Islet precursor cell (in vitro differentiated cells): ENCODE measurements at regions not wholly inside any gene's neighbourhood (a gene's known extent, or its start where the extent isn't known, plus 50 kb on each side); places are given as distances from the start of the nearest gene placed in this dataset.

Source experiments
- DNase-seq: peaks from one replicate; pipeline ENCODE4 v3.0.0-alpha.2; 2018

DNA sequence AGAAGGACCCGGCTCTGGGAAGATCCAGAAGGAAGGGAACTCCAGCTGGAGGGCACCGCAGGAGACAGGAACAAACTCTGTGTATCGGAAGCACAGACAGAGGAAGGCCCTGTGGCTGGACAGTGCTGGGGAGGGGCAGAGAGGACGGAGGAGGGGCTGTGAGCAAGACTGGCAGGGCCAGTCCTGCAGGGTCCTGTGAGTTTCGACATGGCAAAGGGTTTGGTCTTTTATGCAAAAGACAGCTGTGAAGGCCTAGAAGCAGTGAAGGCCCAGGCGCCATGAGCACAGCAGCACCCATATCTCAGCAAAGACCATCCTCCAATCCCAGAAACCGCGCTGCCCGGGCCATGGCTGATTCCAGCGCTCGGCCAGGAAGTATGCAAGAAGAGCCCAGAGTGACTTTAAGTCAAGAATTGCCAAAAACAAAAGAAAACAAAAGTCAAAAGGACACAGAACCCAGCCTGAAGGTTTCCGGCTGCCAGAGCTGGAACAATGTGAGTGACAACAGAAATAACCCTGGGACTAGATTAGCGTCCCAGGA lies 126.5 kb downstream of the NCOR2 start:
- DNase-seq: peak; percentile 77

GRCh38 chr12:124440031-124440626 lies 127.3 kb downstream of the NCOR2 start:
- no peak for DNase-seq

DNA sequence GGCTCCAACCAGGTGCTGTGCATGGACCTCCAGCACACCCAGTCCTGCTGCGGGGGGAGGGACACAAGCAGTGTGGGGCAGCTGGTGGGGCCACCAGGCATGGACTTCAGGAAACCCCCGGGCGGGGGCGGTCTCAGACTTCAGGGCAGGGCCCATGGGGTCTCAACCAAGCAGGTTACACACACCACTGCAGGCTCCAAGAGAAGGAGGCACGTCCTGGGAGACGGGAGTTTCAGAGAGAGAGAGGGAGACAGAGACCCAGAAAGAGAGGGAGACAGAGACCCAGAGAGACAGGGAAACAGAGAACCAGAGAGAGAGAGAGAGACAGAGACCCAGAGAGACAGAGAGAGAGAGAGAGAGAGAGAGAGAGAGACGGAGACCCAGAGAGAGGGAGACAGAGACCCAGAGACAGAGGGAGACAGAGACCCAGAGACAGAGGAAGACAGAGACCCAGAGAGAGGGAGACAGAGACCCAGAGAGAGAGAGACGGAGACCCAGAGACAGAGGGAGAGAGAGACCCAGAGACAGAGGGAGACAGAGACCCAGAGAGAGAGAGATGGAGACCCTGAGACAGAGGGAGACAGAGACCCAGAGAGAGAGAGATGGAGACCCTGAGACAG lies 128.9 kb downstream of the NCOR2 start:
- DNase-seq: no peak

DNA sequence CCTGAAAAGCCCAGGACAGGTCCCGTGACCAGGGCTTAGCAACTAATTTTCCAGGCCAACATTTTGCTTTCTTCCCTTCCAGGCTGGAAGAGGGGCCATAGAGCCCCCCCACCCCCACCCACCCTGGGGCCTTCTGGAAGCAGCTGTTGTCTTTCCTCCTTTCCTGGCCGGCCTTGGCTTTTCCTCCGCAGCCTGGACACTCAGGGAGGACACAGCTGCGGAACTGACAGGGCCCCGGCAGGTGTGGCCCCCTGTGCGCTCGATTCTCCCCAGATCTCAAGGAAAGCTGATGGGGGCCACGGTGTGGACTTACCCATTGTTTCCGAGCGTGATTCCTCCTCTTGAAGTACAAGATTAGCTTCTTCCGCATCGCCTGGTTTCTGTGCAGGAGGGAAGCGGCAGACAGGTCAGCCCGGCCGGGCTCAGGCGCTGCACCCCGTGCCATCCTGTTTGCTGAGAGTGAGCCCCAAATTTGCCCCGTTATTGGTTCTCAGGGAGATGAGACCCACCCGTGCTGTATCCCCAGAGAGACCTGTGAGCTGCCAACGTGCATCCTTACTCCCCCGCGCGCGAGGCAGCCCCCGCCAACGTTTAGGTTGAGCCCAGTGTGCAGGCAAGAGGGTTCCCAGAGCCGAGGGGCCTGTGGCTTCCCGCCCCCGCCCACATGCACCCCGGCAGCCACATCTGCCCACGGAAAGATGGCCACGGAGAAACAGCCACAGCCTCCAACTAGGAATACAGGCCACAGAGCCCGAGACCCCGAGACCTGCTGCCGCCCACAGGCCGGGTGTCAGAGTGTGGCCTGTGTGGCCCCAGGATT lies 129.6 kb downstream of the NCOR2 start:
- no peak for DNase-seq

- no peak for DNase-seq
Measured at GRCh38 chr12:124437121-124437520, 130.3 kb downstream of the NCOR2 start.

DNA sequence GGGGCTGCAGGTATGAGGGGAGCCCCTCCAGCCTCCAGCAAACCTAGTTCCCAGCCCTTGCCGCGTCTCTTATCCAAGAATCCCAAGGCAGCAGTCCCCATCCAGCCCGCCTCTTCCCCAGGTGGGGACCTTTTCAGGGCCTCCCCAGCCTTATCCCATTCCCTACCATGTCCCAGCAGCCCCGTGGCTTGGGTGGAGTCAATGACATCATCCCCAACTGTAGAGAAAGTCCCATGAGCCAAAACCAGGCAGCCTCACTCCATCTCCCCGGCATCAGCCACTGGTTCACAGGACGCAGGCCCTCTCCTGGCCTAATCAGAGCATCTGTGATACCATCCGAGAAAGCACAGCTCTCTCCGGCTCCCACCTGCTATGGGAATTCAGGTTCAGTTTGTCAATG lies 131.0 kb downstream of the NCOR2 start:
- DNase-seq: no peak

- DNase-seq: no peak
Measured at GRCh38 chr12:124435806-124436345, 131.5 kb downstream of the NCOR2 start.

GRCh38 chr12:124434951-124435805 lies 132.2 kb downstream of the NCOR2 start:
- DNase-seq: no peak

DNA sequence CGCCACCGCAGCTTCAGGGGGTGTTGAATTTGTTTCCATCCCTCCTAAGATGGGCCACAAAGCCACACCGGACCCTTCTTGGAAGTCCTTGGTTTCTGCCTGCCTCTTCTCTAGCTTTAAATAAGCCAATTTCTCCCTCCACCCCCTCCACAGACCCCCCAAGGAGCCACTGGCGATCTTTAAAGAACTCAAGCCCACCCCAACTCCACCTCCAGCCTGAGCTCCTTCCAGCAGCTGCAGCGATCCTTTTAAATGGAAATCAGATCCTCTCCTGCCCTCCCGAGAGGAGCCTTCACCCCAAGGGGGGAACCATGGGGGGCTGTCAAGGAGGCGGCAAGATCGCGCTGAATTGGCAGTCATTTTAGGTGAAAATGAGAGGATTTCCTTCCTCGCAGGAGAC lies 133.1 kb downstream of the NCOR2 start:
- no peak for DNase-seq

DNA sequence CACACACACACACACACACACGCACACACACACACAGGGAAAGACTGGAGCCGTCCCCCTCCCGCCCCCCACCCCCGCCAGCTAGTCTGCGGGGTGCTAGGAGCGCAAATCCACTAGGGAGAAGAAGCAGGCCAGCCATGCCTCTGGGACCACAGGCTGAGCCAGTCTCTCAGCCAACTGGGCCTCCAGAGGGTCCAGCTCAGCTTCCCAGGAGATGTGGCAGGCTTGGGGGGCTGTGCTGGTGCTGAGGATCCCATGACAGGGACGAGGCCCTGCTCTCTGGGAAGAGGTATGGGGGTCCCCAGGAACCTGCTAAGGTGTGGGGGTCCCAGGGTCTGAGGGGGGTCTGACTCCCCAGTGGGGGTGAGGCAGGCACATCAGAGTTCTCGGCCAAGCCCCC lies 133.5 kb downstream of the NCOR2 start:
- DNase-seq: no peak

DNA sequence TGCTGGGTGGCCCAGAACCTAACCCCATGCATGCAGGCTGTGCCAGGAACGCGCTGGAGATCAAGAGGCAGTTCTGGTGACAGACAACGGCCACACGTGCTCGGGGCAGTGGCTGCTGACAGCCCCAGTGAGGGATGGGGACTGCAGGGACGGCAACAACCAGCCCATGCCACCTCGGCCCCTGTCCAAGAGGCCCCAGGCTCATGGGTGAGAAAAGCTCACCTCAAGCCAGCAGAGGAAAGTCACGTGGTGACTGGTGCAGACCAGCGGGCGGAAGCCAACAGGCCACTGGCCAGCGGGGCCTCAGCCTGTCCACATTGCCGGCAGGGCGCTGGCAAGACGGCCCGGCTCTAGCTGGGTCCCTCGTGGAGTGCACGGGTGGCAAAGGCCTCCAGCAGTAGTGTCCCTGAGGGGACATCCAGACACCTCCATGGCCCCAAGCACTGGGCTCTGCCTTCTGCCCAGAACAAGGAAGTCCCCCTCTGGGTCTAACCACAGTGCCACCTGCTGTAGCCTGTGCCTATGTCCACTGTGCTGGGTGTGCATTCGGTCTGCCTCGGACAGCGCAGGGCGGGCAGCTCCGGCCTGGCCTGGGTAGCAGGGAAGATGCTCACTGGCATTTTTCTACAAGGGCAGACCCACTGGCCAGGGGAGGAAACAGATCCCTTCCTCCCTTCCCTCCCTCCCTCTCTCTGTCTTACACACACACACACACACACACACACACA lies 134.1 kb downstream of the NCOR2 start:
- DNase-seq: no peak

DNA sequence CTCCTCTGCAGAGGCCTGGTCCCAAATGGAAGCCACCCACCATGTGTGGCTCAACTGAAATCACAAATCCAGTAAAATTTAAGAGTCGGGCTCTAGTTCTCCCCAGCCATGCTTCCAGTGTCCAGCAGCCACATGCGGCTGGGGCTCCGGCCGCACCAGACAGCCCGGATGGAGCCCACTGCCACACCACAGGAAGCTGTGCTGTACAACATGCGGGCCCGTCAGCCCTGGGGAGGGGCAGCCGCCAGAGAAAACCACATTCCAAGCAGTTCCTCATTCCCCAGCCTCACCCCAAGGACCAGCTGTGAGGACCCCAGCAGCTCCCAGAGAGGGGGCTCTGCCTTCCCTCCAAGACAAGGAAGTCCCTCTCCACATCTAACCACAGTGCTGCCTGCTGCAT lies 135.0 kb downstream of the NCOR2 start:
- DNase-seq: no peak

- no peak for DNase-seq
Measured at GRCh38 chr12:124431971-124432370, 135.4 kb downstream of the NCOR2 start.

- DNase-seq: no peak
Measured at GRCh38 chr12:124430491-124430890, 135.6 kb downstream of the RFLNA start.

- DNase-seq: no peak
Measured at GRCh38 chr12:124429535-124429934, 134.6 kb downstream of the RFLNA start.

DNA sequence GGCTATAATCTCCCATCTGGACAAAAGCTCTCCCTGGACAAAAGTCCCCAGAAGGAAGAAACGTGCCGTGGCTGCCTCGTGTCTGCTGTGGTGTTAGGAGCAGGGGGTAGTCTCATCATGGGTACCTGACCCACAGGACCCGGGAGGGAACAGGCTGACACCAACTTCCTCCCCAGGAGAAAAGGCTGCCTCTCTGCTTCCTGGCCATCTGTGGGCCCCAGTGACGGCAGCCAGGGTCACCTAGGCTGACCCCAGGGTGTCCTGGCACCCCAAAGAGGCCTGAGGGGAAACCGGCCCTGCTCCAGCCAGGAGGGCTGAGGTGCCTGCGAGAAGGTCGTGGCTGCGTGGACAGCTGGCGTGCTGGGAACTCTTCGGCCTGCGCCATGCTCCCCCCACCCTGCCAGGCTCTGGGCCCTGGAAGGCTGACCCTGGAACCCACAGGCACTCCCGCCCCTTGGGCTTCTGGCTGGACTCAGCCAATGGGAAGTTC lies 133.9 kb downstream of the RFLNA start:
- no peak for DNase-seq

DNA sequence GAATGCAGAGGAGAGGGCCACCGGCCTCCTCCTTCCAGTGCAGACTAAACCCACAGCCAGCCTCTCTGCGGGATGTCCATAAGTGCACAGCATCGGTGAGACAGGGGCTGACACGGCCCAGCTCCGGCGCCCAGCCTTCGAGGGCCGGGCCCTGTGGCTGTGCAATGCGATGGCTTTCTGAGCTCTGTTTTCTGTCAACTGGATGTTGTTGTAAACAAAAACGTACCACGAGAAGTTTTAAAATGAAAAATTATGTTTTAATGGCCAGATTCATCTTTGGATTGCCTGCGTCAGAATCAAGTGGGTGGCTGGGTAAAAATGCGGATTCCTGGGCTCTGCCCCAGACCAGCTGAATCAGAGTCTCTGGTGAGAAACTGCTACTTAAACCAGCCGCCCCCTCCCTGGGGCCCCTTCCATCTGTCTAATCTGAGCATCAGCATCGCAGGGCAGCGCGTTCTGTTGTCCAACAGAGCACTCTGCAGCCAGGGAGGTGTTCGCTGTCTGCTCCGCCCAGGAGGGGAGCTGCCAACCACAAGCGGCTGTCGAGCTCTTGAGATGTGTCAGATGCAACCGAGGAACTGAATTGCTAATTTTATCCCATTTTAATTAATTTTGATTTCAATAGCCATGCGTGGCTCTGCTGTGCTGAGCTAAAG lies 133.4 kb downstream of the RFLNA start:
- peak; percentile 69 for DNase-seq

DNA sequence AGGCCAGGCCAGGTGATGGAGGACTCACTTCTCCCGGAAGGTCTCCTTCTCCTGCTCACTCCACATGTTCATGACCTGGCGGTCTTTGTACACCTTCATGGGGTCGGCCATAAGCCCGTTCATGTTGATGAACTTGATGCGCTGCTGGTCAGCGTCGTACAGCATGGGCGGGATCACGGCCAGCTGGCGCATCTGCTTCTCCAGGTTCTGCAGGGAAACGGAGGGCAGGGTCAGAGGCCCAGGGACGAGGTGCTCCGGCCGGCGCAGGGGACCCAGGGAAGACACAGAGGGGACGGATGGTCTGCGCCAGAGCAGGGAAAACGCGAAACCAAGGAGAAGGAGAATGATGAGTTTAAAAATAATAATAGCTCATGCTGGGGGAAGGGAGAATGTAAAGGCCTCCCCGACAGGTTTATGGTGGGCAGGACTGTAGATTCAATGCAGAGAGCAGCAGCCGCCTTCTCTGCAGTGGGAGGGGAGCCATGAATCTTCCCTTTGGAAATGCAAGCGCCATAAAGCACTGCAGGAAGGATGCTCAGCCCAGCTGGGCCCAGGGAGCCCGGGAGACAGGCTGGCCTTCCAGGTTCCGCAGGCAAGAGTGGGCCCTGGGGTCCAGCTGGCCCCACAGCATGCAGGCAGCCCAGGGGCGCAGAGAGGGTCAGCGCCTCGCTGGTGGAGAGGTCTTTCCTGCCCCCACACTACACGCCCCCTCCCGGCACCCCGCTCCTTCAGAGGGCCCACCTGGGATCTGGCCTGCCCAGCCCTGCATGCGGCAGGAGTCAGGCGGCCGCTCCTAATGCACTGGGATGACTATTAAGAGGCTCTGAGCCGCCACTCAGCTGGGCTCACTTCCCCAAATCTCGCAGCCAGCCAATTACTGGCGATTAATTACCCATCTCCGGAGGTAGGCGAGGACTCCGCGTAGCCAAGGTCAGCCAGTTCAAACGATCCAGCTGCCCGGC lies 132.0 kb downstream of the RFLNA start:
- no peak for DNase-seq

DNA sequence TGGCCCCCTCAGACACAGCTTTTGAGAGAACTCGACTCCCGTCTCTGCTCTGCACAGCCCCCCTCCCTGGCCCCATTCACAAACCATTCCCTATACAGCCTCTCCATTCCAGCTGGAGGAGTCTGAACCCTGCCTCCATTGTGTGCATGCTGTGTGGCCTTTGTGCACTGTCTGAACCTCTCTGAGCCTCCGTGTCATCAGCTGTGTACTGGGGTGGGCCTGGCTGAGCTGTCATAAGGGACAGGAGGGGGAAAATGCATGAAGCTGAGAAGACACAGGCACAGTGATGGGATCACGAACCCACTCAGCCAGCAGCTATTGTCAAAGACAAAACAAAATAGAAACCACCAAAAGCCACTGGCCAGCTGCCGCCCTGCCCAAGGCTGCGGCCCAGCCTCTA lies 130.8 kb downstream of the RFLNA start:
- DNase-seq: no peak

GRCh38 chr12:124424516-124424905 lies 129.6 kb downstream of the RFLNA start:
- DNase-seq: no peak
